Cardiac septum (tissue), 1 donor: ENCODE measurements at regions not wholly inside any gene's neighbourhood (a gene's known extent, or its start where the extent isn't known, plus 50 kb on each side); places are given as distances from the start of the nearest gene placed in this dataset. TPM values are rescaled to one million over a fixed set of nuclear protein-coding genes. Genes with fewer than 3 reads are reported as not detected.

Experiments
- DNase-seq: peaks from one replicate; pipeline ENCODE4 v3.0.0-alpha.2; 2020; ENCODE audit warnings: low spot score
- intact Hi-C: fragments of 100-400 bp; cut with DNase I; formaldehyde crosslinking; loops from one replicate; pipeline ENCODE4 v1.14.0; 2022
- microRNA-seq: library from miRNA; unstranded; fragments of <30 nt; microRNA quantifications from one replicate; pipeline ENCODE4 v1.2.0, GENCODE V29; 2020
- donor health status: DM: no; HTN: no; CAD: no.

DNA sequence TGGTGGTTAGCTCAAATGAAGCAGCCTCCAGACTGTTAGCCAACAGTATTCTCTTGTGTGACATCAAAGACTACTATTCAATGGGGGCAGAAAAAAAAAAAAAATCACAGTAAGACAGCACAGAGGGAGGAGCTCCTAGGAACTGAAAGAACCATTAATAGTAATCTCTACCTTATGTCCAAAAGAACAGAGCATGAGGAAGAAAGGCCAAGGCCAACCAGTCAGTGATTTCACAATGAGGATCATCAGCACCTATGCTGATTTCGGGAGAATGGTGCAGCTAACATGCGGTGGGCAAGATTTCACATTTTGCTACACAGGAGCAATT is 66.3 kb upstream of the SOX5 start:
- no peak for DNase-seq
- intact Hi-C loops, result no loop called here

DNA sequence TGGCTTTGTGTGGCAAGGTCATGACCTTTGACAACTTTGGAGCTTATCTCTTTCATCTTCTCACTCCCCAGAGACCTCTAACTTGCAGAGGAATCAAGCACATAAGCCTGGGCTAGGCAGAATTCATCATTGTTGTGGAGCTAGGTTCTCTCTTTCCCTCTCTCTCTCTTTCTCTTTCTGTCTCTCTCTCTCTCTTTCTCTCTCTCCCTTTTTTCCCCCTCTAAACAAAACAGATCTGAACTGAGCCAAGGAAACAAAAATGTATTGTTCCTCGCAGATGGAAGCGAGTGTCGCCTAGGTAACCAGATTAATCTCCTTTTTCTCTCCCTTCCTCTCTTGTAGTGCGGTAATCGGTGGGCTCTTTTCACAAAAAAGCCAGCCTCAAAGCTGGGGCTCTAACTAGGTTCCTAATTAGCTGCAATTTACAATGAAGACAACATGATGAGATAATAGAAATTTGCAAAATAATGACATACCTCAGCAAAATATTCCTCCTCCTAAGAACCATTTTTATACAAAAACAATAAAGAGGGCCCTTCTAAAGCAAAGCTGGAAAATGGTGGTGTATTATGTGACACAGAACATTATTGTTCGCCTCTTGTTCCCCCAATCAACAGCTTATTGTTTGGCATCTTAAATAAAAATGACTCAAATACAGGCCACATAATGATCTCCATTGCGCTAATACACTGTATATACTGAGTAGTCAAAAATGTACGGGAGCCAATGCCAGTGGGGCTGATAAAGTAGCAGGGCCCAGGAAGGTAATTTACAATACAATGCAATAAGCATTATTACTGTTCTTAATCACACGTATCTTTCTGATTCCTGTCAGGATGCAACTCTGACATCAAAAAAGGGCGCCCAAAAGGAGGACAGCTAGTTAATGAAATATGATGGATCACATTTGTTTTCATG is 65.7 kb upstream of the SOX5 start:
- DNase-seq, result no peak

GRCh38 chr12:24014240-24014639 is 64.8 kb upstream of the SOX5 start:
- intact Hi-C loops, result no loop called here
- DNase-seq, result no peak

More for the DNA sequence above, 65.7 kb upstream of the SOX5 start:
- intact Hi-C loops, result no loop called here

GRCh38 chr12:24012528-24012927 is 63.1 kb upstream of the SOX5 start:
- no peak for DNase-seq
- intact Hi-C loops, result no loop called here

GRCh38 chr12:24011927-24012507 is 62.5 kb upstream of the SOX5 start:
- intact Hi-C loops, result no loop called here
- DNase-seq, result no peak

- intact Hi-C loops, result no loop called here
- DNase-seq, result no peak
Observed at GRCh38 chr12:24008166-24008565, 58.7 kb upstream of the SOX5 start.

Small RNA genes lying in the stretch of these regions (microRNA-seq; reads per million reads assigned to microRNA genes)
- gene MIR920, result not detected
